ENCODE measurements at regions not wholly inside any gene's neighbourhood (a gene's known extent, or its start where the extent isn't known, plus 50 kb on each side); places are given as distances from the start of the nearest gene placed in this dataset.

DNA sequence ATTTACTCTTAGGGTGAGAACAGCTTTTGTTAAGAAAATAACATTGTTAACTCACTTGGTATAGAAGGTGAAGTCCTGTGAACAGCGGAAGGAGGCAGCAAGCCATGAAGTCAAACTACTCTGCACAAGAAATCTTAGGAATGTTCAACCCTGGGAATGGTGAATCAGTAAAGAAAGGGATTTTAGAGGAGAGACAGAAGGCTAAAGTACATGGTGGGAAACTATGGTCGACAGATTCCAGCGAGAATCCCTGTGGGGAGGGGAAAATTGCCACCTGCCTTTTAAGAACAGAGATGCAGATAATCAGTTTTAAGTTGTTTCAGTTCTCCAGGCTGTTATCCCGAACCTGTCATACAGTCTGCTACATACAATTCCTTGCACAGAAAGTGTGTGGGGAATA is 63.2 kb upstream of the PTPRR start:
- Histone ChIP-seq H2AFZ (ENCODE audit: low read length) (no peak overlapping the region), H3K36me3 (replicated peaks in 1 of 2; ENCODE audit: control insufficient read depth in 1 of 2, insufficient read depth in 2 of 2, low read length in 2 of 2) (no peaks in the 10 kb centered on the region), H3K9ac (ENCODE audit: insufficient read depth, low read depth, low read length) (no peak overlapping the region), H3K27me3 (ENCODE audit: control insufficient read depth in 1 of 2, insufficient read depth in 2 of 2, low read length in 2 of 2) (no peaks in the 10 kb centered on the region), H3K79me2 (ENCODE audit: insufficient read depth, low read length) (no peaks in the 10 kb centered on the region), H3K4me3 (replicated peaks in 1 of 3; ENCODE audit: insufficient read depth in 1 of 3, low read depth in 2 of 3, low read length in 3 of 3) (no peak overlapping the region), H3K9me3 (ENCODE audit: low read length) (no peaks in the 10 kb centered on the region), H4K20me1 (ENCODE audit: insufficient read depth, low read length) (no peaks in the 10 kb centered on the region), H3K4me1 (ENCODE audit: insufficient read depth, low read length) (no peaks in the 10 kb centered on the region), H3K27ac (ENCODE audit: extremely low read length, insufficient read depth, low read length) (no peak overlapping the region), H3K4me2 (ENCODE audit: low read depth, low read length) (no peak overlapping the region)
- no peak for ATAC-seq
- no peak for DNase-seq (ENCODE audit: low spot score)
- FAIRE-seq: no peak
- intact Hi-C loops (cut with micrococcal nuclease; ENCODE audit: unreplicated experiment): loop anchor here (5.0 kb wide), 1 partner anchor 914 kb away; no protein-coding TSS in a partner anchor
- POLR2A ChIA-PET: no interaction called here
- 15% methylated on average over 4 of the region's 4 CpGs for WGBS (ENCODE audit: low lambda C conversion rate)
- CTCF ChIA-PET (ENCODE audit: low intra/inter-chr PET ratio, low total read pairs): no interaction called here
- in situ Hi-C loops (cut with HindIII; ENCODE audit: extremely low pct_ligation_motif_present, low pct_unique_long_range_greater_than_20kb): no loop called here
- BruUV-seq (replicated peaks): no TSS peak
- TF ChIP-seq ZFP36L2 (CRISPR knock-in tag; IDR thresholded peaks at IDR 0.05): no peak
- TF ChIP-seq ZNF549 (CRISPR knock-in tag; IDR thresholded peaks at IDR 0.05): no peak
- TF ChIP-seq HOXA7 (CRISPR knock-in tag; IDR thresholded peaks at IDR 0.05): no peak
- no peak for TF ChIP-seq TBX2 (CRISPR knock-in tag; IDR thresholded peaks at IDR 0.05; ENCODE audit: borderline replicate concordance)
- TF ChIP-seq, protein P1, sequence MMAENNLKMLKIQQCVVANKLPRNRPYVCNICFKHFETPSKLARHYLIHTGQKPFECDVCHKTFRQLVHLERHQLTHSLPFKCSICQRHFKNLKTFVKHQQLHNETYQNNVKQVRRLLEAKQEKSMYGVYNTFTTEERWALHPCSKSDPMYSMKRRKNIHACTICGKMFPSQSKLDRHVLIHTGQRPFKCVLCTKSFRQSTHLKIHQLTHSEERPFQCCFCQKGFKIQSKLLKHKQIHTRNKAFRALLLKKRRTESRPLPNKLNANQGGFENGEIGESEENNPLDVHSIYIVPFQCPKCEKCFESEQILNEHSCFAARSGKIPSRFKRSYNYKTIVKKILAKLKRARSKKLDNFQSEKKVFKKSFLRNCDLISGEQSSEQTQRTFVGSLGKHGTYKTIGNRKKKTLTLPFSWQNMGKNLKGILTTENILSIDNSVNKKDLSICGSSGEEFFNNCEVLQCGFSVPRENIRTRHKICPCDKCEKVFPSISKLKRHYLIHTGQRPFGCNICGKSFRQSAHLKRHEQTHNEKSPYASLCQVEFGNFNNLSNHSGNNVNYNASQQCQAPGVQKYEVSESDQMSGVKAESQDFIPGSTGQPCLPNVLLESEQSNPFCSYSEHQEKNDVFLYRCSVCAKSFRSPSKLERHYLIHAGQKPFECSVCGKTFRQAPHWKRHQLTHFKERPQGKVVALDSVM (CRISPR knock-in tag; IDR thresholded peaks at IDR 0.05): no peak
- TF ChIP-seq ZNF704 (CRISPR knock-in tag; IDR thresholded peaks at IDR 0.05; ENCODE audit: borderline replicate concordance): no peak
- TF ChIP-seq ZNF646 (CRISPR knock-in tag; IDR thresholded peaks at IDR 0.05): no peak
- TF ChIP-seq MAFF (IDR thresholded peaks at IDR 0.05; ENCODE audit: low read depth, low read length): no peak
- TF ChIP-seq ZNF451 (CRISPR knock-in tag; IDR thresholded peaks at IDR 0.05): no peak
- TF ChIP-seq ZNF280B (CRISPR knock-in tag; IDR thresholded peaks at IDR 0.05; ENCODE audit: borderline replicate concordance): no peak
- no peak for TF ChIP-seq CSRNP2 (CRISPR knock-in tag; conservative IDR thresholded peaks at IDR 0.05; ENCODE audit: low read depth)
